GM19395 (cell line): ENCODE measurements at regions not wholly inside any gene's neighbourhood (a gene's known extent, or its start where the extent isn't known, plus 50 kb on each side); places are given as distances from the start of the nearest gene placed in this dataset.
"Not testable (repeated sequence)": the region's sequence is repeated elsewhere in the genome, so short reads cannot be mapped to it uniquely, and the experiment has no call there.

Experiments
- ATAC-seq: cut with Tn5 transposase; IDR thresholded peaks from one replicate; pipeline ENCODE4 v1.9.1; 2021; ENCODE audit warnings: mild to moderate bottlenecking, moderate library complexity; ENCODE audit not compliant: unreplicated experiment

DNA sequence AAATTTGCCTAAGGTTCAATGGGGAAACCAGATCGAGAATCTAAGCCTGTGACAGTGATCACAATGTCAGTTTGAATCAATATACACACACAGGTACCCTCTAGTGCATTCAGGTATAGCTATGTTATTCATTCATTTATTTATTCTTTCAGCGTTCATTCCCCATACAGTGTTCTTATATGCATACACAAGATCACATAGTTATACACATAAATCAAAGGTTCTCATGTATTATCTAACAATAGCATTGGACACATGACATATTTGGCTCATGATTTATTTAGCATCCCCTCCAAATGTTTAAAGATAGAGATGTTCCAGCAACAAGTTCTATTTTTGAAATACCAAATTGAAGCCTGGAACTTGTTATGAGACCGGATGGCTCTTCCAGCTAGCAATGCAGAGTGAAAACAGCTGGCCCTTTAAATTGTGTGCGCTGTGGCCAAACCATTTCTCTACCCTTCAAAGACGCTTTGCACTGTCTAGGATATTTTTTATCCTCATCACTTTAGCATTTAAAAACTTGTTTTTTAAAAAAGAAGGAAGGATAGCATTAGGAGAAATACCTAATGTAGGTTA, 131.0 kb downstream of the ATXN3L start:
- ATAC-seq = no peak

DNA sequence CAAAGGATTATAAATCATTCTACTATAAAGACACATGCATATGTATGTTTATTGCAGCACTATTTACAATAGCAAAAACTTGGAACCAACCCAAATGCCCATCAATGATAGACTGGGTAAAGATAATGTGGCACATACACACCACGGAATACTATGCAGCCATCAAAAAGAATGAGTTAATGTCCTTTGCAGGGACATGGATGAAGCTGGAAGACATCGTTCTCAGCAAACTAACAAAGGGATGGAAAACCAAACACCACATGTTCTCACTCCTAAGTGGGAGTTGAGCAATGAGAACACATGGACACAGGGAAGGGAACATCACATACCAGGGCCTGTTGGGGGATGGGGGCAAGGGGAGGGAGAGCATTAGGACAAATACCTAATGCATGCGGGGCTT, 133.2 kb downstream of the ATXN3L start:
- ATAC-seq = not testable (repeated sequence)

DNA sequence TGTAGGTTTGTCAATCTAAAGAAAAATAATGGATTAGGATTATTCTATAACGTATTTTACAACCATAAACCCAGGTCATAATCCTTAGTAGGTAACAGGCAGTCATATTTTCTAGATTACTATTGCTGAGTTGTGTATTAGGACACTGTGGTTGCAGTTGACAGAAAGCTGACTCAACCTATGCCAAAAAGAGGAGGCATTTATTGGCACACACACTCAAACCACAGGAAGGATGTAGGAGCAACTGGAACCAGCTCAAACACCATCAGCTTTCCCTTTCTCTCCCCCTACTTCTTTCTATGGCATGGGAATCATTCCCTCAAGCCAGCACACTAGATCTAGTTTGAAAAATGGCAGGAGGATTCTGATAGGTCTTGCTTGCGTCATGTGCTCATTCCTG, 136.4 kb upstream of the FAM9C start:
- no peak for ATAC-seq

DNA sequence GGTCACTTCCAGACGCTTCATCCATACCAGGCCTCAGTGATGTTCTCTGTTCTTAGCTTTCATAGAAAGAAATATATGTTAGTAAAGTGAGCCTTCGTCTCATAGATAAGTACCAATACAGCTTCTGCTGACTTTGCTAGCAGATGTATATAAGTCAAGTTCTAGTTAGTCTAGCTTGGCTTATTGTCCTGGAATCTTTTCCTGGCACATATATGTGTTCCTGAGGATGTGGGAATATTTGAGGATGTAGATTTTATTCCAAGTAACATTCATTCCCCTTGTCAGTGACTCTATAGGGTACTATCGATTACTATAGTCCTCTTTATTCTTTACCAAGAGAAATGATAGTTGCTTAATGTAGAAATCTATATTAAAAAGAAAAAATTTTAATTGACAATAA, 135.2 kb upstream of the FAM9C start:
- ATAC-seq = no peak

DNA sequence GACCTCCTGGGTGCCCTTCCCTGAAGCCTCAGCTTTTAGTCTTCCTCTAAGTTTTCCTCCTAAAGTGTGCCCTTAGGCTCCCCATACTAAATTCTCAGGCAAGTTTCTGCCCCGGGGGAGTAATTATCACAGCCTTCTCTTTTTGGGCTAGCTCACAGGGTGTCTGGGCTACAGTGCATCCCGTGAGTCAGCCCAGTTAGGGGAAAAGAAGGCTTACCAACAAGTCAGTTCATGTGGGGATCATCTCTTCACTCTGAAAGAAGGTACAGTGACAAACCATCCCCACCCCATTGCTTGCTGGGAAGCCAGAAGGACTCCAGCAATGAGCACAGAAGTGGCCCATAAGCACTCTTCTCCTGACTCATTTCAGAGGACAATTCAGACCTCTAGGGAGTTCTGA, 134.7 kb upstream of the FAM9C start:
- no peak for ATAC-seq

DNA sequence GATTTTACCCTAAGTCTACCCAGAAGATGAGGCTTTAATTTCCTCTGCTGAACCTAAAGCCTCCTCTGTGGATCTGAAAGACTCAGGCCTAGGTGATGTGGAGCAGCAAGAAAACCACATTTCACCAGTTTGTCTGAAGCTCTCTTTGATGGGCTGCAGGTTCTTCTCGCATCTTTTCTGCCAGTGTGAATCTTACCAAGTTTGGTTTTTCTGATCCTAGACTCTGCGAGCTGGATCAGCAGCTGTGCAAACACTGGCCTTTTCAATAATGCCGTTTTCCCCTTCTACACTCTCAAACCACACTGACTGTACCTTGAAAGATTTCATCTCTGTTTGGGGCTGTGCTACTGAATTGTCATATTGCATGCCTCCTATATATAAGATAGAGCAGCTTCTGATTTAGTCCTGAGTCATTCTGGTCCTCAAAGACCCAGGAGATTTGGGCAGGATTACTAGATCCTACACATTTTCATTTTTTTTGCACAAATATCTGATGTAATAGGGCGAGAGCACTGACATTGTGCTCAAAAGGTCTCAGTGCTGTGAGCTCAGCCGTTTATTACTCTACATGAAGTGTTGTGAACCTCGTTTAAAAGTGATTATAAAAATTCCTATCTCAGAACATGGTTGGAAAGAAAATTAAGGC, 133.6 kb upstream of the FAM9C start:
- ATAC-seq = no peak

DNA sequence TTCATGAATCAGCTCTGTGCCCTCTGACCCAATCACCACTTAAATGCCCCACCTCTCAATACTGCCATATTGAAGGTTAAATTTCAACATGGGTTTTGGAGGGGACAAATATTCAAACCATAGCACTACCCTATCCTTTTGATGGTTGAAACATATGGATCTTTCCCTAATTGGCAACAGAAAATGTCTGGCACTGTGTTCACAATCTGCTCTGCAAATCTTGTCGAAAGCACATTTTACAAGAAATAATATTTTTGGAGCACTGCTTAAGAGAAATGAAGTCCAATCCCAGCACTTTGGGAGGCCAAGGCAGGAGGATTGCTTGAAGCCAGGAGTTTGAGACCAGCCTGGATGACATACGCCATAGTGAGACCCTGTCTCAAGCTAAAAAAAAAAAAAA, 130.6 kb upstream of the FAM9C start:
- no peak for ATAC-seq

DNA sequence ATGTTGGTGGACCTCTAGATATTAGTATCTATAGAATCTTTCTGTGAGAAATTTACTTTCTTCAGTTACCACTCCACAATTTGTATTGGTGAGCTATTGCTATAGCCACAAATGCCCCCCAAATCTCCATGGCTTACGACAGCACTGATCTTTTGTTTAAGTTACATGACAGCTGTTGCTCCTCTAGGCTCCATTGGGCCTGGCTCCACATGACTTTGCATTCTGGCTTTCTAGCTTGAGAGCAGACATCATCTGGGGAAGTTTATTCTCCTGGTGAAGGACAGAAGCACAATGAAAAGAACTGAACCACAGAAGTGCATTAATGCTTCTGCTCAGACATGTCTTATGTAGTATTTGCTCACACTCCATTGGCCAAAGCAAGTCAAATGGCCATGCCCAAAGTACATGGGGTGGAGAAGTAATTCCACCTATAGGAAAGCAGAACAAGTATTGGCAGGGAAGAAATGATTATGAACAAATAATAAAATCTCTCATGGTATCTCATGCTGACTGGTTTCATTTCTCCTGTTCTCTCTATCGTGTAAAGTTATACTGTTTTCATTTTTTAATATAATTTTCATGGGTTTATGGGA, 126.6 kb upstream of the FAM9C start:
- no peak for ATAC-seq

DNA sequence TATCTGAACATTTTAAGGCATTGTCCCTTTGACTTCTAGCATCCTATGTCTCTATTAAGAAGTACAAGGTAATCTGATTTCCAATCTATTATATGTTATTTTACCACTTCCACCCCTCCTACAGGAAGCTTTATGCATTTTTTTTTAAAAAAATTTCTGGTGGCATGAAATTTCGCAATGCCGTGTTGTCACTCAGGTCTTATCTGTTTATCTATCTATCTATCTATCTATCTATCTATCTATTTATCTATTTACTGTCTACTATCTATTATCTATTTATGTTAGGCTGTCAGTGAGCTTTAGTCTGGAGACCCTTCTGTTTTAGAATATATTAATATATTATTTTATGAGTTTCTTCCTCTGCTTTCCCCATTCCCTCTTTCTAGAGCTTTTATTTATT, 125.3 kb upstream of the FAM9C start:
- no peak for ATAC-seq

DNA sequence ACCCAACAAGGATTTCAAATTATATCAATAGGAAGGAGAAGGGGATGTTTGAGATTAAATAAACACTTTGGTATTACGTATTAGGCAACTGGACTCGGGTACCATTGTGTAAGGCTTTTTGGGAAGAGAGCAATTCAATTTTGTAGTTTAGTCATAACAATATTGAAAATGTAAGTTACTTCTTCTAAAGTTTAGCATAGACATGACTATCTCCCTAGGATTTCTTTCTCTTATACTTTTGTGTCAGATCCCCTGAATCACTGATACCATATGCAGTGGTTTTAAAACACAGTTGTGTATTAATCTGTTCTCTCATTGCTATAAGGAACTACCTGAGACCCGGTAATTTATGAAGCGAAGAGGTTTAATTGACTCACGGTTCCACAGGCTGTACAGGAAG, 123.8 kb upstream of the FAM9C start:
- no peak for ATAC-seq

DNA sequence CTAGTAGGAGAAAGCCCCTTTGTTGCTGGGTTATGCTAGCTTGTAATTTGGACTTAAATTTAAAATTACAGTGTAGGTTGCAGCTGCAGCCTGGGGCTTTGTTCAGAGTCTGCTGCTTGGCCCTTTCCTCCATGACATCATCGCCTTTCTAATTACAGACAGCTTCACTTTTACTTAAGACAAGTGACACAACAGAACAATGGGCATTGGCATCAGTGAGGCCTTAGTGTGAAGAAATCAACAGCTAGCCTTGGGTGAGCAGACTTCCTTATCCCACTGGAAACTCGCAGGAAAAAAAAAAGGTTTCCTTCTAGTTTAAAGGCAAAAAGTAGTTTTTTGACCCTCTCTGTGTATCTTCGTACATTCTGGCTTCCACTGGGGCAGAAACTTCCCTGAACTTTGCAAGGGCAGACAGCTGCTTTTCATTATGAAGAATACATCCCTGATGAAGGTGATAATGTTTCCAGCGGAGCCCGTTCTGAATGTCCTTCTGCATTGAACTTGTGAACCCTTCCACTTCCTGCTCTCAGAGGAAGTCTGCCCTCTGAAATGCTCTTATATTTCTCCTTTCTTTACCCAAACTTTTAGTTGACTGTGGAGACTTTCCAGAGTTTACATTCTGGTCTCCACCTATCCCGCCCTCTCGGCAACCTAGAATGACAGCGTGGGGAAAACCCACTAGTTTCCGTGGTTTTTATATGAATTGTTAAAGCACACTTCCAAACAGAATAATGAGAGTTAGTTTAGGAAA, 123.2 kb upstream of the FAM9C start:
- no peak for ATAC-seq

DNA sequence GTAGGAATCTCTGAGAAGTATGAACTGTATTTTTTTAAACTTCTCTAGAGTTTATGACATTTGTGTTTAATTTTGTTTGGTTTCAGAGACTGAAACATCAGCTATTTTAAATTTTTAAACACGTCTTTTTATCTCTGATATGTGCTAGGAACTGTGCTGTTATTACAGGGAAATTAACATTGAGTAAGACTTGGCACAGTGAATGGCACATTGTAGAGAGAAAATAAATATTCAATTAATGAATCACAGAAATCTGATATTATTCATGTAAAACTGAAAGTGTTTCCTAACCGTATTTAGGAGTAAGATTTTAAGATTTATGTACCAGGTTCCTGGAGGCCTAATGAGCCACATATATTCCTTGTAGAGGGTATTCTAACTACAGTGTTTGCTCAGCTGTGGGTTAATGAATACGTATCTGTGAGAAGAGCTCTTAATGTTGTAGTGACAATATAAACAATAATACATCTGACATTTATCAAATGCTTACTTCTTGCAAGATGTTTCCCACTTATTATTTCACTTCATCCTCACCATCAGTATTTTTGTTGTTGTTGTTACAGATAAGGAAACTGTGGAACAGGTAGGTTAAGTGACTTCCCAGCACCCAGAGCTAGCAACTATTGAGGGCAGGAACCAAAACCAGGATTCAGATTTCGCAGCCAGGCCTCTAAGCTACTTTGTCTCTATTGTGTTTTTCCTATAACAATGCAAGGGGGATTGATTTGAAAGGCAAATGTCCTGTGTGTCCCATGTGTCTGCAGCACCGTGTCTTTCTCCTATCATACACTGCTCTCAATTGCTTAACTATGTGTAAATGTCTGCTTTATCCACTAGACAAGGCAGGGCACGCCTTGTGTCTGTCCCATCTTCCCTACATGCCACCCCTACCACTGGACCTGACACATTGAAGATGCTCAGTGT, 121.1 kb upstream of the FAM9C start:
- ATAC-seq = no peak

DNA sequence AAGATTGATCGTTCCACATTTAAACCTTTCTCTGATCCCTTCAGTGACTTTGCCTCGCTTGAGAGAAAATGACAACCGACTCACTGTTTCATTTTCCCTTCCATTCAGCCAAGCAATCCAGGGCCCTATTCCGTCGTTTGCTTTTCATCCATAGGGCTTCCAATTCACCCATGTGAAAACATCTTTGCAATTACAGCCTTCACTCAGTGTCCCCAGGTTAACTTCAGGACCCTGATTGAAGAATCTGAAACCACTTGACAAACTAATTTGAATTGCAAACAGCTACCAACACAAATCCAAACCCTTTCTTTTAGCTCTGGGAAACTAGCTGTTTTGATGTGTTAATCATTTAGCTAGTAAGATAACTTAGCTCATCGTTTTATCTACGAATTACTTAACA, 120.2 kb upstream of the FAM9C start:
- ATAC-seq = no peak

DNA sequence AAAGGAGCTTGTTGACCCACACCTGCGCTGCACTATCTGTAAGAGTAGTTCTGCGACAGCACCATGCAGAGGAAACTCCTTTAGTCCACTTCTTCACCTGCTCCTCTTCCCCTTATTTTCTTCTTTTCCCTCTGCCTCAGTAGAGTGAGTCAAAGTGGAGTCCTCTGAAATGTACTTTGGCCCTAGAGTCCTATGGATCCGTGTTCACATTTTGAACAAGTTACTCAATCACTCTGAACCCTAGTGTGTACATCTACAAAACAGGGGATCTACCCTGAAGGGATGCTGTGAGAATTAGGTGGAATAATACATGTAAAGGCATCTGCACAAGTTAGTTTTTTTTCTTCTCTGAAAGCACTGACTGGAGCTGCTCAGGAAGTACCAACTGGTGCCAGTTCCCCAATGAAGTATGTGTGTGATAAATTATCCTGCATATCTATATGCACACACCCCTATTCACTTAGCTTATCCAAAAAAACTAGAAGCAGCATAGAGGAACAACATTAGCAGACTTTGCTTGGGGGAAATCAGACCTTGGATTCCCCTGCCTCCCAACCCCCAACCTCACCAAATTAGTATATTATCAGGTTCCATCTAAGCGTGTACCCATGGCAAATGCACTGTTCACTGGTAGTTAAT, 118.5 kb upstream of the FAM9C start:
- ATAC-seq = no peak

DNA sequence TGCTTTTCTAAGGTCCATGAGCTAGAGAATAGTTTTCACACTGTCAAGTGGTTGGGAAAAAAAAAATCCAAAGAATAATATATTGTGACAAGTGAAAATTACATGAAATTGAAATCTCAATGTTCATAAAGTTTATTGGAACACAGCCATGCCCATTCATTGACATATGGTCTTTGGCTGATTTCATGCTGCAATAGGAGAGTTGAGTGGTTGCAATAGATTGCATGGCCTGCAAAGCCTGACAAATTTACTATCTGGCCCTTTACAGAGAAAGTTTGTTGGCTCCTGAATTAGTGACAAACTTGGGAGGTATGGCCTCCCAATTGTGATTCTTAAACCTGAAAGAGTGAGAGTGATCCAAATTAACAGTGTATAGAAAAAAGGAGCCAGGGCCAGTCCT, 115.5 kb upstream of the FAM9C start:
- no peak for ATAC-seq

DNA sequence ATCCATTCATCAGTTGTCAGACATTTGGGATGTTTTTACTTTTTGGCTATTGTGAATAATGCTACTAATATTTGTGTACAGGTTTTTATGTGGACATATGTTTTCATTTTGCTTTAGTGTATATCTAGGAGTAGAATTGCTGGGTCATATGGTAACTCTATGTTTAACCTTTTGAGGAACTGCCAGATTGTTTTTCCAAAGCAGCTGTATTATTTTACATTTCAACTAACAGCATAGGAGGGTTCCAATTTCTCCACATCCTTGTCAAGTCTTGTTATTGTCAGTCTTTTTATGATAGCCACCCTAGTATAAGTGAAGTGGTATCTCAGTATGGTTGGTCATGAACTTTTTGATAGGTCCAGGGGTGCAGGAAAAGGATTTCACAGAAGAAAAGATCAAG, 114.5 kb upstream of the FAM9C start:
- ATAC-seq = no peak

DNA sequence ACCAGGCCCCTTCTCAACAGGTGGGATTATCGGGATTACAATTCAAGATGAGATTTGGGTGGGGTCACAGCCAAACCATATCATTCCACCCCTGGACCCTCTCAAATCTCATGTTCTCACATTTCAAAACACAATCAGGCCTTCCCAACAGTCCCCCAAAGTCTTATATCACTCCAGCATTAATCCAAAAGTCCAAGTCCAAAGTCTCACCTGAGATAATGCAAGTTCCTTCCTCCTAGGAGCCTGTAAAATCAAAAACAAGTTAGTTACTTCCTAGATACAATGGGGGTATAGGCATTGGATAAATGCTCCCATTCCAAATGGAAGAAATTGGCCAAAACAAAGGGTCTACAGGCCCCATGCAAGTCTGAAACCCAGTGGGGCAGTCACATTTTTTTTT, 111.1 kb upstream of the FAM9C start:
- not testable (repeated sequence) for ATAC-seq

DNA sequence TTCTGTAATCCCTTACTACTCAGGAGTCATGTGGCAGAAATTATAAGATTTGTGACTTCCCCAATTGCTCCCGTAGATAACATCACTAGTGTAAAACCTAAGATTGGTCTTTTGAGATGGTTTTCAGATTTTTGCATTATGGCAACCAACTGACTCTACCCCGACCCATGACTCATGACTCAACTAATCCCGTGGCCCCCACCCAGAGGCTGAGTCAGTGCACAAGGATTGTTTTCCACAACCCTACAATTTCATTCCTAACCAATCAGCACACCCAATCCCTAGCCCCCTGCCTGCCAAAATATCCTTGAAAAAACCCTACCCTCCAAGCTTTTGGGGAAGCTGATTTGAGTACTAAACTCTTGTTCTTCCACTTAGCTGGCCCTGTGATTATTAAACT, 109.4 kb upstream of the FAM9C start:
- ATAC-seq = no peak

DNA sequence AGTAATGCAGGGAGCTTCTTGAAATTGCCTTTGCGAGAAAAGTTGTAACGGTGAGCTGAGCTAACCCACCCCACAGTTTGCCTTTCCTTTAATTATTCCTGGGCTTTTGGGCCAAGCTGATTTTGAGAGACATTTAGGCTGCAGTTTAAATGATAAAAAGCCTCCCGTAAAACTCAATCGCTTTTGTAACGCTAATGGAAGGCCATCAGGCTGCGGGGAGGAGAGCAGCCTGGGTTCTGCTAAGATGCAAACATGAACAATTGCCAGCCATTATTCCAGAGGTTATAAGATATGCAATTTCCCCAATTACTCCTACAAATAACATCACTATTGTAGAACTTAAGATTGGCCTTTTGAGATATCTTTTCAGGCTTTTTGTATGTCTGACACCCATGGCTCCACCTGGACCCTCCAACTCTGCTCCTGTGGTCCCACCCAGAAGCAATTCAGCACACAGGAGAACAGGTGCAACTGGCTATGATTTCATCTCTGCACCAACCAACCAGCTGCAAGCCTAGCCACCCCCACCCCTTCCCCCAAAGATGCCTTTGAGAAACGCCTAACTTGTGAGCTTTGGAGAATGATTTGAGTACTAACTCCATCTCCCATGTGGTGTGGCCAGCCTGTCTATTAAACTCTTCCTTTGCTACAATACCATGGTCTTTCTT, 108.2 kb upstream of the FAM9C start:
- ATAC-seq = no peak
